ENCODE measurements at regions not wholly inside any gene's neighbourhood (a gene's known extent, or its start where the extent isn't known, plus 50 kb on each side); places are given as distances from the start of the nearest gene placed in this dataset.

- TF ChIP-seq, protein P1, sequence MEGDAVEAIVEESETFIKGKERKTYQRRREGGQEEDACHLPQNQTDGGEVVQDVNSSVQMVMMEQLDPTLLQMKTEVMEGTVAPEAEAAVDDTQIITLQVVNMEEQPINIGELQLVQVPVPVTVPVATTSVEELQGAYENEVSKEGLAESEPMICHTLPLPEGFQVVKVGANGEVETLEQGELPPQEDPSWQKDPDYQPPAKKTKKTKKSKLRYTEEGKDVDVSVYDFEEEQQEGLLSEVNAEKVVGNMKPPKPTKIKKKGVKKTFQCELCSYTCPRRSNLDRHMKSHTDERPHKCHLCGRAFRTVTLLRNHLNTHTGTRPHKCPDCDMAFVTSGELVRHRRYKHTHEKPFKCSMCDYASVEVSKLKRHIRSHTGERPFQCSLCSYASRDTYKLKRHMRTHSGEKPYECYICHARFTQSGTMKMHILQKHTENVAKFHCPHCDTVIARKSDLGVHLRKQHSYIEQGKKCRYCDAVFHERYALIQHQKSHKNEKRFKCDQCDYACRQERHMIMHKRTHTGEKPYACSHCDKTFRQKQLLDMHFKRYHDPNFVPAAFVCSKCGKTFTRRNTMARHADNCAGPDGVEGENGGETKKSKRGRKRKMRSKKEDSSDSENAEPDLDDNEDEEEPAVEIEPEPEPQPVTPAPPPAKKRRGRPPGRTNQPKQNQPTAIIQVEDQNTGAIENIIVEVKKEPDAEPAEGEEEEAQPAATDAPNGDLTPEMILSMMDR (IDR thresholded peaks at IDR 0.05): no peak
- TF ChIP-seq POLR2A (IDR thresholded peaks at IDR 0.05): no peak
These were observed 83.2 kb downstream of the CXXC4 start for GRCh38 chr4:104411502-104411901.
